ENCODE measurements at regions not wholly inside any gene's neighbourhood (a gene's known extent, or its start where the extent isn't known, plus 50 kb on each side); places are given as distances from the start of the nearest gene placed in this dataset.

- no peaks in the 10 kb centered on the region for H3K36me3 ChIP-seq (replicated peaks)
- DNase-seq: no peak
- no peak for TF ChIP-seq CTCF (IDR thresholded peaks at IDR 0.05; ENCODE audit: low read depth, low read length, missing control alignments)
- H3K27ac ChIP-seq: no peak overlapping the region
- in situ Hi-C loops (cut with HindIII; ENCODE audit: low pct_ligation_motif_present, low sequenced_read_pairs): no loop called here
- H3K27me3 ChIP-seq (replicated peaks): no peaks in the 10 kb centered on the region
- no peak overlapping the region for H3K4me3 ChIP-seq (ENCODE audit: low read depth, low read length)
Measured at GRCh38 chr20:48002517-48002970, 217.3 kb upstream of the SULF2 start.

DNA sequence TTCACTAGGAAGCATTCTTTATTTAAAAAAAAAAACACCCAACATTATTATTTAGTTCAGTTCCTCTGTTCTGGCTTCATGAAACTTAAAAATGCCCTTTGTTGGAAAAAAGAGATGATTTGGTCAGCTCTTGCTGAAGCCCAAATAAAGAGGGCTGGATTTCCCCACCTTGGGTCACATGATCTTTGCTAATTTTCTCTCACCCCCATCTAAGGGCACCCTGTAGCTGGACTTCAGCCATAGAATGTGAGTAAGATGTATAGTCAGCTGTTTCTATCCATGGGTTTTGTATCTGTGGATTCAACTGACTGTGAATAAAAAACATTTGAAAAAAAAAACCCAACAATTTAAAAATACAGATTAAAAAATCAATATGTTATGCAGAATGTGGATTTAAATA lies 213.9 kb upstream of the SULF2 start:
- no peak overlapping the region for H3K4me3 ChIP-seq (ENCODE audit: low read depth, low read length)
- in situ Hi-C loops (cut with HindIII; ENCODE audit: low pct_ligation_motif_present, low sequenced_read_pairs): no loop called here
- DNase-seq: no peak
- no peaks in the 10 kb centered on the region for H3K27me3 ChIP-seq (replicated peaks)
- H3K27ac ChIP-seq: no peak overlapping the region
- no peaks in the 10 kb centered on the region for H3K36me3 ChIP-seq (replicated peaks)
- TF ChIP-seq CTCF (IDR thresholded peaks at IDR 0.05; ENCODE audit: low read depth, low read length, missing control alignments): no peak

DNA sequence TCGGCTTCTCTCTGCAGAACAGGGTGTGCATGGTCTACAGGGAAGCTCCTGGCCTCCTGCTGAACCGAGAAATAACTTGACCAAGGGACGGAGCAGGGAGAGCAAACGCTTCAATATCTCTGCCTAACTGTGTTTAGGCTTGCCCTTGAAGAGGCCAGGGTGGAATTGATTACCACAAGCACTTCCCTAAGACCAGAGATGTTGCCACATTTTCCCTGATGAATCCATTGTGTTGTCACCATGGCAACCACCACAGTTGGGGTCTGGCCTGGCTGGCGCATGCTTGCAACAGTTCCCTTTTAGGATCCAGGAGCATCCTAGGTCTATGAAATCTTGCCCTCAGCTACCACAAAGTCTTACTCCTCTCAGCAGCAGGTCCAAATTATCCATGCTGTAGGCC lies 213.5 kb upstream of the SULF2 start:
- no peaks in the 10 kb centered on the region for H3K27me3 ChIP-seq (replicated peaks)
- in situ Hi-C loops (cut with HindIII; ENCODE audit: low pct_ligation_motif_present, low sequenced_read_pairs): no loop called here
- no peak overlapping the region for H3K27ac ChIP-seq
- no peak for TF ChIP-seq CTCF (IDR thresholded peaks at IDR 0.05; ENCODE audit: low read depth, low read length, missing control alignments)
- no peak overlapping the region for H3K4me3 ChIP-seq (ENCODE audit: low read depth, low read length)
- DNase-seq: no peak
- H3K36me3 ChIP-seq (replicated peaks): no peaks in the 10 kb centered on the region

- Histone ChIP-seq H3K36me3 (replicated peaks) (no peaks in the 10 kb centered on the region), H3K27me3 (replicated peaks) (no peaks in the 10 kb centered on the region), H3K27ac (no peak overlapping the region), H3K4me3 (ENCODE audit: low read depth, low read length) (no peak overlapping the region)
- DNase-seq: no peak
- TF ChIP-seq CTCF (IDR thresholded peaks at IDR 0.05; ENCODE audit: low read depth, low read length, missing control alignments): no peak
- in situ Hi-C loops (cut with HindIII; ENCODE audit: low pct_ligation_motif_present, low sequenced_read_pairs): no loop called here
Measured at GRCh38 chr20:47995661-47996060, 210.4 kb upstream of the SULF2 start.

DNA sequence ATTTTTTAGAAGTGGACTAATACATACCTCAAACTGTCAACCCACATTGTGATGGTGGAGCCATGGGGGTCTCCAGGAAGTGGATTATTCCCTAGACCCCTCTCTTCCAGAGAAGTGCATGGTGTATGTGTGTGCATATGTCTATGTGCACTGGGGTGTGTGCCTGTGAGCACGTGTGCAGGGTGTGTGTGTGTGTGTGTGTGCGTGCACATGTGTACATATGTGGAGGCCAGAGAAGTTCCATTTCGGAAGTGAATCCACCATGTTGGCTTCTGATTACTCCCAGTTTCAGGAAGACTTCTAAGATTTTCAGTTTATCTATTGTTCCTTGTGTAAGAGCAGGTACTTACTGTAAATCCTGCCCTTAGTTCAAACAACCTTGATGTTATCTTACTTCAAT lies 208.5 kb upstream of the SULF2 start:
- in situ Hi-C loops (cut with HindIII; ENCODE audit: low pct_ligation_motif_present, low sequenced_read_pairs): no loop called here
- no peaks in the 10 kb centered on the region for H3K27me3 ChIP-seq (replicated peaks)
- no peak for TF ChIP-seq CTCF (IDR thresholded peaks at IDR 0.05; ENCODE audit: low read depth, low read length, missing control alignments)

DNA sequence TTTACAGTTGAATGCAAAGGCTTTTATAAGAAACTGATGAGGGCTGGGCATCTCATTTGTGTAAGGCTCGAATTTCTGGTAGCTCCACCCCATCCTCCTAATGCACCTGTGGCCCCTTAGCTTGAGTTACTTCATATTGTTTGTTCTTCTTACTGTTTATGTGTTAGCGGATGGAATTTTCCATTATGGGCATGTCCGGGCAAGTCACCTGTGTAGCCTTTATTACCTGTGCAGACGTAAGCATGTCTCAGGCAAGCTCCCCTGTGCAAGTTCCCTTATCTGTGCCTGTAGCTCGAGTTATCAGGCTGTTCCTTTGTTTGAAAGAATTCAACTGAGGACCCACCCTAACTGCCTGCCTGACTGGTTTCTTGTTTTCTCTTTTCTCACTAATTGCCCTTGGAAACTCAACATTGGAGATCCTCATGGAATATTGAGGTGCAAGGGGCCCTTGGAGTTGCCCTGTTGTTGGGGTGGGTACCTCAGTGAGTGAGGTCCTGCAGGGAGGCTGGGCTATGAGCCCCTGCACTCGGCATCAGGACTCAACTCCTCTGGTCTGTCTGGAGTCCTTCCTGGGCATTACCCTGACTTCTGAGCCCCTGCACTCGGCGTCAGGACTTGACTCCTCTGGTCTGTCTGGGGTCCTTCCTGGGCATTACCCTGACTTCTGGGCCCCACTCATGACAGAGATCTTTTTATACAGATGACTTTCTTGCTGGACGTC lies 207.9 kb upstream of the SULF2 start:
- H3K36me3 ChIP-seq (replicated peaks): no peaks in the 10 kb centered on the region
- no peak for DNase-seq
- no peak overlapping the region for H3K4me3 ChIP-seq (ENCODE audit: low read depth, low read length)
- in situ Hi-C loops (cut with HindIII; ENCODE audit: low pct_ligation_motif_present, low sequenced_read_pairs): no loop called here
- H3K27me3 ChIP-seq (replicated peaks): no peaks in the 10 kb centered on the region
- TF ChIP-seq CTCF (IDR thresholded peaks at IDR 0.05; ENCODE audit: low read depth, low read length, missing control alignments): no peak
- H3K27ac ChIP-seq: no peak overlapping the region

More for the DNA sequence above, 208.5 kb upstream of the SULF2 start:
- no peak overlapping the region for H3K27ac ChIP-seq
- no peaks in the 10 kb centered on the region for H3K36me3 ChIP-seq (replicated peaks)
- DNase-seq: no peak
- H3K4me3 ChIP-seq (ENCODE audit: low read depth, low read length): no peak overlapping the region

All from brain microvascular endothelial cell (primary cell).